ENCODE measurements at regions not wholly inside any gene's neighbourhood (a gene's known extent, or its start where the extent isn't known, plus 50 kb on each side); places are given as distances from the start of the nearest gene placed in this dataset.

DNA sequence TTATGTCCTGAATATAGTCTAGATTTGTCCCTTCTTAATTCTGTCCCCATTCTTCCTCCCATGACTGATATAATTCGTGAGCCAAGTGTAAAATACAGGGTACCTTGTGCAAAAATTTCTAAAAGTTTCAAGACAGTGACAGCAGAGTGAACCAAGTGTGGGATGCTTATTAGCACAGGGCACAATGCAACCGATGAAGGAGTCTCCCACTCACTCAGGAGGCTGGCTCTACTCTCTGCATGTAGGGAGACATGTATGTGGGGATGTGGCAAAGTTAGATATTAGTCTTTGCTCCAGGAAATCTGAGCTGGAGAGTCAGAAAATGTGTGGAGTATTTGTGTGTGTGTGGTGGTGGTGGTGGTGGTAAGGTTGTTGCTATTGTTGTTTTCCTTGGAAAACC lies 305.9 kb downstream of the CHL1 start (continued):
- TF ChIP-seq, protein P1, sequence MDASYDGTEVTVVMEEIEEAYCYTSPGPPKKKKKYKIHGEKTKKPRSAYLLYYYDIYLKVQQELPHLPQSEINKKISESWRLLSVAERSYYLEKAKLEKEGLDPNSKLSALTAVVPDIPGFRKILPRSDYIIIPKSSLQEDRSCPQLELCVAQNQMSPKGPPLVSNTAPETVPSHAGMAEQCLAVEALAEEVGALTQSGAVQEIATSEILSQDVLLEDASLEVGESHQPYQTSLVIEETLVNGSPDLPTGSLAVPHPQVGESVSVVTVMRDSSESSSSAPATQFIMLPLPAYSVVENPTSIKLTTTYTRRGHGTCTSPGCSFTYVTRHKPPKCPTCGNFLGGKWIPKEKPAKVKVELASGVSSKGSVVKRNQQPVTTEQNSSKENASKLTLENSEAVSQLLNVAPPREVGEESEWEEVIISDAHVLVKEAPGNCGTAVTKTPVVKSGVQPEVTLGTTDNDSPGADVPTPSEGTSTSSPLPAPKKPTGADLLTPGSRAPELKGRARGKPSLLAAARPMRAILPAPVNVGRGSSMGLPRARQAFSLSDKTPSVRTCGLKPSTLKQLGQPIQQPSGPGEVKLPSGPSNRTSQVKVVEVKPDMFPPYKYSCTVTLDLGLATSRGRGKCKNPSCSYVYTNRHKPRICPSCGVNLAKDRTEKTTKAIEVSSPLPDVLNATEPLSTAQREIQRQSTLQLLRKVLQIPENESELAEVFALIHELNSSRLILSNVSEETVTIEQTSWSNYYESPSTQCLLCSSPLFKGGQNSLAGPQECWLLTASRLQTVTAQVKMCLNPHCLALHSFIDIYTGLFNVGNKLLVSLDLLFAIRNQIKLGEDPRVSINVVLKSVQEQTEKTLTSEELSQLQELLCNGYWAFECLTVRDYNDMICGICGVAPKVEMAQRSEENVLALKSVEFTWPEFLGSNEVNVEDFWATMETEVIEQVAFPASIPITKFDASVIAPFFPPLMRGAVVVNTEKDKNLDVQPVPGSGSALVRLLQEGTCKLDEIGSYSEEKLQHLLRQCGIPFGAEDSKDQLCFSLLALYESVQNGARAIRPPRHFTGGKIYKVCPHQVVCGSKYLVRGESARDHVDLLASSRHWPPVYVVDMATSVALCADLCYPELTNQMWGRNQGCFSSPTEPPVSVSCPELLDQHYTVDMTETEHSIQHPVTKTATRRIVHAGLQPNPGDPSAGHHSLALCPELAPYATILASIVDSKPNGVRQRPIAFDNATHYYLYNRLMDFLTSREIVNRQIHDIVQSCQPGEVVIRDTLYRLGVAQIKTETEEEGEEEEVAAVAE (CRISPR knock-in tag; IDR thresholded peaks at IDR 0.05; ENCODE audit: borderline replicate concordance), result no peak
- TF ChIP-seq ZNF766 (CRISPR knock-in tag; IDR thresholded peaks at IDR 0.05; ENCODE audit: borderline replicate concordance) (no peak), ZNF598 (CRISPR knock-in tag; IDR thresholded peaks at IDR 0.05; ENCODE audit: borderline replicate concordance) (no peak)
- TF ChIP-seq, protein P2, sequence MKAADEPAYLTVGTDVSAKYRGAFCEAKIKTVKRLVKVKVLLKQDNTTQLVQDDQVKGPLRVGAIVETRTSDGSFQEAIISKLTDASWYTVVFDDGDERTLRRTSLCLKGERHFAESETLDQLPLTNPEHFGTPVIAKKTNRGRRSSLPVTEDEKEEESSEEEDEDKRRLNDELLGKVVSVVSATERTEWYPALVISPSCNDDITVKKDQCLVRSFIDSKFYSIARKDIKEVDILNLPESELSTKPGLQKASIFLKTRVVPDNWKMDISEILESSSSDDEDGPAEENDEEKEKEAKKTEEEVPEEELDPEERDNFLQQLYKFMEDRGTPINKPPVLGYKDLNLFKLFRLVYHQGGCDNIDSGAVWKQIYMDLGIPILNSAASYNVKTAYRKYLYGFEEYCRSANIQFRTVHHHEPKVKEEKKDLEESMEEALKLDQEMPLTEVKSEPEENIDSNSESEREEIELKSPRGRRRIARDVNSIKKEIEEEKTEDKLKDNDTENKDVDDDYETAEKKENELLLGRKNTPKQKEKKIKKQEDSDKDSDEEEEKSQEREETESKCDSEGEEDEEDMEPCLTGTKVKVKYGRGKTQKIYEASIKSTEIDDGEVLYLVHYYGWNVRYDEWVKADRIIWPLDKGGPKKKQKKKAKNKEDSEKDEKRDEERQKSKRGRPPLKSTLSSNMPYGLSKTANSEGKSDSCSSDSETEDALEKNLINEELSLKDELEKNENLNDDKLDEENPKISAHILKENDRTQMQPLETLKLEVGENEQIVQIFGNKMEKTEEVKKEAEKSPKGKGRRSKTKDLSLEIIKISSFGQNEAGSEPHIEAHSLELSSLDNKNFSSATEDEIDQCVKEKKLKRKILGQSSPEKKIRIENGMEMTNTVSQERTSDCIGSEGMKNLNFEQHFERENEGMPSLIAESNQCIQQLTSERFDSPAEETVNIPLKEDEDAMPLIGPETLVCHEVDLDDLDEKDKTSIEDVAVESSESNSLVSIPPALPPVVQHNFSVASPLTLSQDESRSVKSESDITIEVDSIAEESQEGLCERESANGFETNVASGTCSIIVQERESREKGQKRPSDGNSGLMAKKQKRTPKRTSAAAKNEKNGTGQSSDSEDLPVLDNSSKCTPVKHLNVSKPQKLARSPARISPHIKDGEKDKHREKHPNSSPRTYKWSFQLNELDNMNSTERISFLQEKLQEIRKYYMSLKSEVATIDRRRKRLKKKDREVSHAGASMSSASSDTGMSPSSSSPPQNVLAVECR (CRISPR knock-in tag; IDR thresholded peaks at IDR 0.05; ENCODE audit: borderline replicate concordance), result no peak

DNA sequence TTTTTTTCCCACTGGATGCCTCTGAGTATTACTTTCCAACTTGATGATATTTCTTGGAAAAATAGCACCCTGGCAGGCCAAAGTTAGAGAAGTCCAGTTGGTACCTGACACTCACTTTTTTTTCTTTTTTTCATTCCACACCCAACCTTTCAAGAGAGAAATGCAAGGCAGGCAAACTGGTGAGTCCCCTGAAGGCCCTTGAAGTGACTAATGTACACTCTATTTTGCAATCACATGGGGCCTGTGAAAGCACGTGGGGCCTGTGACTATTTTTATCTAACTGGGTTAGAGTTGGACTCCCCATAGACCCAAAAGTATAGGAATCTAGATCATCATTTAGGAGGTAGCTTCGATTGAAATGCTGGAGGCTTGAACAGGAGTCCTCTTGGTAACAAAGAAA lies 316.7 kb downstream of the CHL1 start:
- Histone ChIP-seq H4K20me1 (ENCODE audit: insufficient read depth, low read length) (no peaks in the 10 kb centered on the region), H2AFZ (ENCODE audit: low read length) (no peak overlapping the region), H3K9me3 (ENCODE audit: low read length) (peaks cover 78% of the 10 kb centered on the region), H3K9ac (ENCODE audit: insufficient read depth, low read depth, low read length) (no peak overlapping the region), H3K27ac (ENCODE audit: extremely low read length, insufficient read depth, low read length) (no peak overlapping the region), H3K27me3 (ENCODE audit: control insufficient read depth in 1 of 2, insufficient read depth in 2 of 2, low read length in 2 of 2) (no peaks in the 10 kb centered on the region), H3K4me1 (ENCODE audit: insufficient read depth, low read length) (no peaks in the 10 kb centered on the region), H3K36me3 (replicated peaks in 1 of 2; ENCODE audit: control insufficient read depth in 1 of 2, insufficient read depth in 2 of 2, low read length in 2 of 2) (no peaks in the 10 kb centered on the region), H3K4me3 (replicated peaks in 1 of 3; ENCODE audit: insufficient read depth in 1 of 3, low read depth in 2 of 3, low read length in 3 of 3) (no peak overlapping the region), H3K4me2 (ENCODE audit: low read depth, low read length) (no peak overlapping the region), H3K79me2 (ENCODE audit: insufficient read depth, low read length) (no peaks in the 10 kb centered on the region)
- WGBS (ENCODE audit: low lambda C conversion rate), result 5% methylated on average over 2 of the region's 2 CpGs
- BruUV-seq (replicated peaks), result no TSS peak
- no peak for DNase-seq (ENCODE audit: low spot score)
- FAIRE-seq, result no peak
- ChIA-PET POLR2A (no interaction called here), CTCF (ENCODE audit: low intra/inter-chr PET ratio, low total read pairs) (no interaction called here)
- in situ Hi-C loops (cut with HindIII; ENCODE audit: extremely low pct_ligation_motif_present, low pct_unique_long_range_greater_than_20kb), result no loop called here
- no peak for ATAC-seq
- intact Hi-C loops (cut with micrococcal nuclease; ENCODE audit: unreplicated experiment), result no loop called here
- TF ChIP-seq SMARCE1 (IDR thresholded peaks at IDR 0.05; ENCODE audit: borderline replicate concordance) (no peak), AGO1 (IDR thresholded peaks at IDR 0.05; ENCODE audit: low read depth, low read length, poor library complexity, severe bottlenecking) (no peak), SATB2 (CRISPR knock-in tag; IDR thresholded peaks at IDR 0.05) (no peak), RAD21 (CRISPR knock-in tag; IDR thresholded peaks at IDR 0.05) (no peak)

All from HepG2 (cell line).